Cardiac muscle cell (in vitro differentiated cells and primary cell): ENCODE measurements at regions not wholly inside any gene's neighbourhood (a gene's known extent, or its start where the extent isn't known, plus 50 kb on each side); places are given as distances from the start of the nearest gene placed in this dataset.

ENCODE experiments used
- DNase-seq, 2 donors: peaks; one replicate each; pipeline versions ENCODE4 v3.0.0 to v3.0.0-alpha.2; 2010 to 2017; ENCODE audit warnings: low read depth in 1 of 2, low spot score in 1 of 2
- H3K27ac ChIP-seq: fragments of 200-600 bp; sonication (generic); 2 replicates; pipeline ENCODE4 v1.5.1; 2016
- H3K27me3 ChIP-seq: fragments of 200-600 bp; sonication (generic); 2 replicates; pipeline ENCODE4 v1.6.0; 2016; ENCODE audit warnings: control low read depth
- H3K36me3 ChIP-seq: fragments of 200-600 bp; sonication (generic); 2 replicates; pipeline ENCODE4 v1.5.1; 2016; ENCODE audit warnings: control low read depth
- H3K4me1 ChIP-seq: fragments of 200-600 bp; sonication (generic); 2 replicates; pipeline ENCODE4 v1.8.1; 2017; ENCODE audit warnings: low read depth, mild to moderate bottlenecking, mixed run types
- H3K4me3 ChIP-seq: fragments of 200-600 bp; sonication (generic); 2 replicates; pipeline ENCODE4 v1.5.1; 2016; ENCODE audit warnings: mild to moderate bottlenecking
- H3K9me3 ChIP-seq: fragments of 200-600 bp; sonication (generic); 2 replicates; pipeline ENCODE4 v1.5.1; 2017; ENCODE audit warnings: low read depth, mild to moderate bottlenecking, control low read depth
- CTCF ChIP-seq: IDR thresholded peaks from 2 replicates; pipeline ENCODE4 v1.5.1; 2012; ENCODE audit warnings: low read depth, mild to moderate bottlenecking, low read length

DNA sequence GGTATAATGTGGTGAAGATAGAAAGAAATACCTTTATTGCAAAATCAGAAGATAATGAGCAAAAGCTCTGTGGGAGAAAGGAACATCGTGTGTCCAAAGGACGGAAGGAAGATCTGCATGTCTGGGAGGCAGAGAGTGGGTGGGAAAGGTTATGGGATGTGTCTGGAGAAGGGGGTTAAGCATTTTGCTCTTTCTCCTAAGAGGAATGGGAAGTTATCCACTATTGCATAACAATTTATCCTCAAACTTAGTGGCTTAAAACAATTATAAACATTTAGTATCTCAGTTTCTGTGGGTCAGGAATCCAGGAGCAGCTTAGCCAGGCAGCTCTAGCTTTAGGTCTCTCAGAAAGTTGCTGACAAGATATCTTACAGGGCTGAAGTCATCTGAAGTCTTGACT lies 229.1 kb upstream of the CITED2 start:
- Histone ChIP-seq H3K4me3 (no peak overlapping the region), H3K27me3 (no peaks in the 10 kb centered on the region), H3K27ac (no peak overlapping the region), H3K36me3 (no peaks in the 10 kb centered on the region), H3K4me1 (peaks cover 14% of the 10 kb centered on the region), H3K9me3 (no peaks in the 10 kb centered on the region)
- DNase-seq: no peak
- TF ChIP-seq CTCF: no peak

DNA sequence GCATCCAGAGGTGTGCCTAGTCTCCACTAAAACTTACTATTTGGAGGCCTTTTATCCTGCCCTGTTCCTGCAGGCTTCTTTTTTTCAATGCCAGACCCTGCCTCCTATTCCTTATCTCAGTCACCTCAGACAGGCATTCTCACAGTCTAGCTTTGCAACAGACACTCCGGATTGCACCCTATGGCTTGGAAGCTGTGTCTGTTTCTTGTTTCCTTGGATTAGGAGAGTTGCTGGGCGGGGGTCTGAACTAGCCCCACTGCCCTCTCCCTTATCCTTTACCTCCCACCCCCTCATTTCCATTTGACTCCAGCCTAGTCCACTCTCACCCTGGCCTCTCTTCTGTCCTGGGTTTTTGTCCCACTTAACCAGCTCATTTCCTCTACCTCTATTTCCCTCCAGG lies 228.1 kb upstream of the CITED2 start:
- Histone ChIP-seq H3K4me1 (peaks cover 14% of the 10 kb centered on the region), H3K27ac (peak overlapping the region; percentile 80), H3K4me3 (no peak overlapping the region), H3K36me3 (no peaks in the 10 kb centered on the region), H3K9me3 (no peaks in the 10 kb centered on the region), H3K27me3 (no peaks in the 10 kb centered on the region)
- peak in 1 of 2 donors; percentile 35 for DNase-seq
- TF ChIP-seq CTCF: no peak

DNA sequence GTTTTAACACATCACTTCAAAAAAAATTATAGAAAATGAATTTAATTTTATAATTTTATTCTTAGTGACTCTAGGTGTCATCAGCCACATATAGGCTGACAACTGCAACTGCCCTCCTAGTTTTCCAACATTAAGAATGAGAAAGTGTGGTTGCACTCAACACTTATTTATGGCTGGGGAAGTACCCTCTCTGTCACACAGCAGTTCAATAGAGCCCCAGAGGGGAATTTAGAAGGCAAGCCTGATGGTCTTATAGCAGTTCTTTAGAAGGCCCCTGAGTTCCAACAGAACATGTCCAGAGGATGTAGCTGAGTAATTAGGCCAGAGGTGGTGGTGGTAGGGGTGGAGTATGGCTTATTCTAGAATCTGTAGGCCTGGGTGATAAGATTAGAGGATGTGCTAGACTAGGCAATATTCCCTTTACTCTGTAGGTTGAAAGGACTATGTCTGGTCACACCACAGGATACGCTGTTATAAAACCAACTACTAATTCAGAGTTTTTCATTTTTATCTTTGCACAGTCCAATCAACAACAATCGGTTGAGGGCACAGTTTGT lies 226.5 kb upstream of the CITED2 start:
- peaks cover 29% of the 10 kb centered on the region for H3K4me1 ChIP-seq
- no peak overlapping the region for H3K27ac ChIP-seq
- H3K9me3 ChIP-seq: no peaks in the 10 kb centered on the region
- DNase-seq: no peak
- H3K4me3 ChIP-seq: no peak overlapping the region
- TF ChIP-seq CTCF: no peak
- no peaks in the 10 kb centered on the region for H3K27me3 ChIP-seq
- H3K36me3 ChIP-seq: no peaks in the 10 kb centered on the region

DNA sequence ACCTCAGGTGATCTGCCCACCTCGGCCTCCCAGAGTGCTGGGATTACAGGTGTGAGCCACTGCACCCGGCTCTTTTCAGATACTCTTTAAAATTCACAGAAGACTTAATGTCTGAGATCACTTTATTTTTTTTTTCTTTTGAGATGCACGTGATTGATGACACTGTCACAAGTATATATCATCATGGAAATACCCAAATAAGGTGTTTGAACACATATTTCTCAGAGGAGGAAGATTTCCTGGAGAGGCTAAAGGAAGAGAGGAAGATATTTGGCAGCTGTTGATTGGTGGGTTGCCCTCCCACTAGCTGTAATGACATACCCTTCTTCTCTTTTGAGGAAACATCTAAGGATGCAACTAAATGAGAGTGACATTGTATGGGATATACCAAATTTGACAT lies 225.9 kb upstream of the CITED2 start:
- H3K36me3 ChIP-seq: no peaks in the 10 kb centered on the region
- no peak for DNase-seq
- peaks cover 32% of the 10 kb centered on the region for H3K4me1 ChIP-seq
- no peak overlapping the region for H3K4me3 ChIP-seq
- H3K27ac ChIP-seq: no peak overlapping the region
- H3K27me3 ChIP-seq: no peaks in the 10 kb centered on the region
- TF ChIP-seq CTCF: no peak
- no peaks in the 10 kb centered on the region for H3K9me3 ChIP-seq

DNA sequence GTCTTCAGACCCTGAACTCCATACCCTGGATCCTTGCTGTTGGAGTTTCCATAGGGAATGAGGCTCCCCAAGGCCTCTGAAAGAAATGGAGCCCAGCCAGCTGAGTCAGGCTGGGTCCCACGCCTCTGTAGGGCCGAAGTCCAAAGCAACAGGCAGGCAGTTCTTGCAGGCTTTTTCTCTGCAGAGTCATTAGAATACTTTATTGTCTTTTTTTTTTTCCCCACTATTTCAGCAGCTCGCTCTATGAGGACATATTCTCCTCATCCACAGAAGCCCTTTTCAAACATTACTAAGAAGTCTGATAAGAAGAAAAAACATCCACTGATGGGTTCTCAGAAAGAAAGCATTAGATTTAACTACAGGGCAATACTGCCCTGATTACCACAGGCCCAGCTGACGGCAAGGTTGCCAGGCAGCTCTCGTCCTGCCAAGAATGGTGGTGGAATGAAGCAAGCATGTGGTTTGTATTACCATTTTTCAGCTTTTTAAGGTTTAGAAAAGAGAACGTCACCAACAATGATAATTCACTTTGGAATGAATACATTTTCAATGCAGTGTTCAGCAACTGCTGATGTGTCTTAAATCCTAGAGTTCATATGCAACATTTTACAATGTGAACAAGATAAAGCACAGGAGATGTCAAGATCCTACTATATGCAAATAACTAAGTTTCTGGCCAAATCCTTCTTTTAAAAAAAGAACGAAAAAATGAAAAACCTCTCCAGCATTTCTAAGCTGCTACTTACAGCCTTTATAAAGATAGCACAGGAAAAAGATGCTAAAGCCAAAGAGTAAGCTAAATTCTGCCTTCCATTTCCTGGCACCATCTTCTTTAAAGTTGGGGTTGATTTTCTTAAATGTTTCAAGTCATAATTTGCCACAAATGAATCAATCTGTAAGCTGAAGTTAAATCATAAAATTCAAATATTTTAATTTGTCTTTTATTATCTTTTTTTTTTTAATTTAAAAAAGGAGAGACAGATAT lies 223.6 kb upstream of the CITED2 start:
- Histone ChIP-seq H3K36me3 (no peaks in the 10 kb centered on the region), H3K27ac (no peak overlapping the region), H3K4me1 (peaks cover 27% of the 10 kb centered on the region), H3K4me3 (no peak overlapping the region), H3K9me3 (no peaks in the 10 kb centered on the region), H3K27me3 (no peaks in the 10 kb centered on the region)
- peak in 1 of 2 donors; percentile 99 for DNase-seq
- TF ChIP-seq CTCF: no peak
